Upper lobe of left lung (tissue), 4 donors: ENCODE measurements at regions not wholly inside any gene's neighbourhood (a gene's known extent, or its start where the extent isn't known, plus 50 kb on each side); places are given as distances from the start of the nearest gene placed in this dataset.

ENCODE experiments used
- EP300 ChIP-seq, 4 donors: sonication (generic); formaldehyde crosslinking; IDR thresholded peaks; one replicate each; pipeline ENCODE4 v1.5.1; 2017; ENCODE audit warnings: antibody characterized with exemption in 4 of 4, control low read depth in 2 of 4
- POLR2A ChIP-seq, 4 donors: fragments of 450-650 bp; IDR thresholded peaks; one replicate each; pipeline ENCODE4 v1.5.1; 2016 to 2017; ENCODE audit warnings: antibody characterized with exemption in 4 of 4, mild to moderate bottlenecking in 2 of 4
- TF ChIP-seq, protein P1 (sequence below), 6 experiments: fragments of 450-650 bp in 4 of 6; fragments of 200-600 bp in 2 of 6; sonication (generic) in 2 of 6; IDR thresholded peaks; one replicate each; pipeline ENCODE4 v1.5.1; 2016 to 2019; ENCODE audit warnings: antibody characterized with exemption in 6 of 6

GRCh38 chr19:24000656-24001055, 86.0 kb downstream of the ZNF726 start:
- TF ChIP-seq EP300 (IDR thresholded peaks at IDR 0.05), result no peak
- TF ChIP-seq, protein P1, sequence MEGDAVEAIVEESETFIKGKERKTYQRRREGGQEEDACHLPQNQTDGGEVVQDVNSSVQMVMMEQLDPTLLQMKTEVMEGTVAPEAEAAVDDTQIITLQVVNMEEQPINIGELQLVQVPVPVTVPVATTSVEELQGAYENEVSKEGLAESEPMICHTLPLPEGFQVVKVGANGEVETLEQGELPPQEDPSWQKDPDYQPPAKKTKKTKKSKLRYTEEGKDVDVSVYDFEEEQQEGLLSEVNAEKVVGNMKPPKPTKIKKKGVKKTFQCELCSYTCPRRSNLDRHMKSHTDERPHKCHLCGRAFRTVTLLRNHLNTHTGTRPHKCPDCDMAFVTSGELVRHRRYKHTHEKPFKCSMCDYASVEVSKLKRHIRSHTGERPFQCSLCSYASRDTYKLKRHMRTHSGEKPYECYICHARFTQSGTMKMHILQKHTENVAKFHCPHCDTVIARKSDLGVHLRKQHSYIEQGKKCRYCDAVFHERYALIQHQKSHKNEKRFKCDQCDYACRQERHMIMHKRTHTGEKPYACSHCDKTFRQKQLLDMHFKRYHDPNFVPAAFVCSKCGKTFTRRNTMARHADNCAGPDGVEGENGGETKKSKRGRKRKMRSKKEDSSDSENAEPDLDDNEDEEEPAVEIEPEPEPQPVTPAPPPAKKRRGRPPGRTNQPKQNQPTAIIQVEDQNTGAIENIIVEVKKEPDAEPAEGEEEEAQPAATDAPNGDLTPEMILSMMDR (IDR thresholded peaks at IDR 0.05), result no peak
- TF ChIP-seq POLR2A (IDR thresholded peaks at IDR 0.05), result no peak
